Prostate gland (tissue), 2 donors: ENCODE measurements at regions not wholly inside any gene's neighbourhood (a gene's known extent, or its start where the extent isn't known, plus 50 kb on each side); places are given as distances from the start of the nearest gene placed in this dataset.
"Not testable (repeated sequence)": the region's sequence is repeated elsewhere in the genome, so short reads cannot be mapped to it uniquely, and the experiment has no call there.

Experiments used
- DNase-seq: peaks from one replicate; pipeline ENCODE4 v3.0.0-alpha.2; 2019; ENCODE audit warnings: low spot score
- H3K27ac ChIP-seq, 2 donors: fragments of 200-600 bp; sonication (generic); 2 replicates each; pipeline ENCODE4 v1.5.1; 2017 to 2019
- H3K27me3 ChIP-seq: fragments of 200-600 bp; sonication (generic); replicated peaks from 2 replicates; pipeline ENCODE4 v1.5.1; 2019; ENCODE audit not compliant: insufficient read depth
- H3K36me3 ChIP-seq, 2 donors: fragments of 200-600 bp; sonication (generic); 1 replicate in 1 of 2; 2 replicates in 1 of 2; pipeline versions ENCODE4 v1.5.1 to v1.8.1; 2017 to 2019
- H3K4me1 ChIP-seq: fragments of 200-600 bp; sonication (generic); replicated peaks from 2 replicates; pipeline ENCODE4 v1.5.1; 2019
- H3K4me3 ChIP-seq, 2 donors: fragments of 200-600 bp; sonication (generic); 2 replicates each; pipeline ENCODE4 v1.5.1; 2017 to 2019
- H3K9me3 ChIP-seq: fragments of 200-600 bp; sonication (generic); 2 replicates; pipeline ENCODE4 v1.5.1; 2017
- CTCF ChIP-seq, 4 experiments: fragments of 200-600 bp in 2 of 4; fragments of 450-650 bp in 2 of 4; sonication (generic) in 2 of 4; IDR thresholded peaks; 1 replicate in 3 of 4; 2 replicates in 1 of 4; pipeline ENCODE4 v1.5.1; 2016 to 2019; ENCODE audit warnings: antibody characterized with exemption in 4 of 4, mild to moderate bottlenecking in 2 of 4, moderate library complexity in 2 of 4
- POLR2A ChIP-seq: fragments of 450-650 bp; IDR thresholded peaks from one replicate; pipeline ENCODE4 v1.6.1; 2016; ENCODE audit warnings: antibody characterized with exemption, mild to moderate bottlenecking
- POLR2AphosphoS5 ChIP-seq: sonication (generic); formaldehyde crosslinking; IDR thresholded peaks from one replicate; pipeline ENCODE4 v1.6.1; 2017; ENCODE audit warnings: antibody characterized with exemption
- WGBS: methylation state at CpG from one replicate; pipeline ENCODE4 v1.1.5; 2018; 5-methylcytosine and 5-hydroxymethylcytosine counted together
- intact Hi-C: fragments of 100-400 bp; cut with DNase I; formaldehyde crosslinking; loops from one replicate; pipeline ENCODE4 v1.14.2; 2022

- Histone ChIP-seq H3K9me3 (no peaks in the 10 kb centered on the region), H3K27ac (no peak overlapping the region), H3K4me1 (no peaks in the 10 kb centered on the region), H3K36me3 (no peaks in the 10 kb centered on the region), H3K4me3 (no peak overlapping the region), H3K27me3 (no peaks in the 10 kb centered on the region)
- WGBS = 91% methylated on average over 5 of the region's 5 CpGs
- DNase-seq = no peak
- intact Hi-C loops = no loop called here
- TF ChIP-seq POLR2AphosphoS5 (no peak), POLR2A (no peak), CTCF (IDR thresholded peaks at IDR 0.05) (no peak)
These were observed 403.2 kb upstream of the MGMT start for GRCh38 chr10:129063877-129064276.

GRCh38 chr10:129066529-129066928 lies 400.5 kb upstream of the MGMT start:
- intact Hi-C loops, H3K36me3 ChIP-seq, H3K4me1 ChIP-seq, H3K9me3 ChIP-seq, H3K4me3 ChIP-seq, DNase-seq, H3K27ac ChIP-seq, H3K27me3 ChIP-seq: not testable (repeated sequence)
- WGBS = 93% methylated on average over 4 of the region's 4 CpGs

- H3K36me3 ChIP-seq, H3K4me3 ChIP-seq, H3K27me3 ChIP-seq, H3K27ac ChIP-seq, H3K9me3 ChIP-seq, H3K4me1 ChIP-seq, DNase-seq, intact Hi-C loops: not testable (repeated sequence)
- 97% methylated on average over 27 of the region's 29 CpGs for WGBS
These were observed 395.6 kb upstream of the MGMT start for GRCh38 chr10:129071411-129071810.

GRCh38 chr10:129074939-129075338 lies 392.1 kb upstream of the MGMT start:
- H3K4me3 ChIP-seq = no peak overlapping the region
- intact Hi-C loops = no loop called here
- H3K36me3 ChIP-seq = no peaks in the 10 kb centered on the region
- H3K27me3 ChIP-seq = no peaks in the 10 kb centered on the region
- WGBS = 55% methylated on average over 3 of the region's 3 CpGs
- no peaks in the 10 kb centered on the region for H3K4me1 ChIP-seq
- H3K9me3 ChIP-seq = no peaks in the 10 kb centered on the region
- H3K27ac ChIP-seq = no peak overlapping the region
- TF ChIP-seq CTCF (IDR thresholded peaks at IDR 0.05) = no peak
- TF ChIP-seq POLR2AphosphoS5 = no peak
- no peak for TF ChIP-seq POLR2A
- no peak for DNase-seq

- Histone ChIP-seq H3K4me3 (no peak overlapping the region), H3K4me1 (no peaks in the 10 kb centered on the region), H3K9me3 (no peaks in the 10 kb centered on the region), H3K36me3 (no peaks in the 10 kb centered on the region), H3K27ac (no peak overlapping the region), H3K27me3 (no peaks in the 10 kb centered on the region)
- intact Hi-C loops = no loop called here
- no peak for DNase-seq
- TF ChIP-seq POLR2A (no peak), CTCF (IDR thresholded peaks at IDR 0.05) (no peak), POLR2AphosphoS5 (no peak)
- WGBS = 75% methylated on average over 6 of the region's 6 CpGs
These were observed 391.5 kb upstream of the MGMT start for GRCh38 chr10:129075508-129075907.

- Histone ChIP-seq H3K9me3 (no peaks in the 10 kb centered on the region), H3K27ac (no peak overlapping the region), H3K4me1 (no peaks in the 10 kb centered on the region), H3K27me3 (no peaks in the 10 kb centered on the region), H3K36me3 (no peaks in the 10 kb centered on the region), H3K4me3 (no peak overlapping the region)
- no peak for DNase-seq
- intact Hi-C loops = no loop called here
- 92% methylated on average over 10 of the region's 11 CpGs for WGBS
- TF ChIP-seq POLR2AphosphoS5 = no peak
- TF ChIP-seq CTCF (IDR thresholded peaks at IDR 0.05) = no peak
- TF ChIP-seq POLR2A = no peak
These were observed 391.1 kb upstream of the MGMT start for GRCh38 chr10:129075927-129076326.
